Ovary (tissue), 3 donors: ENCODE measurements at regions not wholly inside any gene's neighbourhood (a gene's known extent, or its start where the extent isn't known, plus 50 kb on each side); places are given as distances from the start of the nearest gene placed in this dataset.

Experiments
- CTCF ChIP-seq, 3 donors: fragments of 450-650 bp in 2 of 3; fragments of 200-600 bp in 1 of 3; IDR thresholded peaks; one replicate each; pipeline versions ENCODE4 v1.5.1 to v1.8.0; 2016 to 2022; ENCODE audit warnings: antibody characterized with exemption in 3 of 3, mild to moderate bottlenecking in 1 of 3
- EP300 ChIP-seq: sonication (generic); formaldehyde crosslinking; IDR thresholded peaks from one replicate; pipeline ENCODE4 v1.6.1; 2017; ENCODE audit warnings: antibody characterized with exemption
- POLR2A ChIP-seq: fragments of 450-650 bp; IDR thresholded peaks from one replicate; pipeline ENCODE4 v1.6.1; 2017; ENCODE audit warnings: antibody characterized with exemption, mild to moderate bottlenecking, moderate library complexity
- donor health status: DM: no; HTN: no; CAD: no.

DNA sequence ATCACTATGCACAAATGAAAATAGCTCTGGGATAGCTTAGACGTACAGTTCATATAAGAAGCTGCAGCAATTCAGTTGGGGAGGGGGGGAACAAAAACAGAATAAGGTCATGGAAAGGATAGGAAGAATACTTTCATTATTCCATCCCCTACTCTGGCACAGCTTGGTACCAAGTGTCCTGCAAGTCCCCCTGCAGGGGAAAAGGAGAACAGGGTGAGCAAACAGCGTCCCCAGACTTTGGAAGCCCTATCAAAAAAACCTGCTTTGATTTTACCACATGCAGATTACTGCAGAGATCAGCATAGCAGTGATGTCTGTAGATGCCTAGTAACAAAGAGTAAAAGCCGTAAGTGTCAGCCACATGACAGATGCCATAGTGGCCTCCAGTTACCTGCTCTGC lies 209.4 kb upstream of the NEIL3 start:
- TF ChIP-seq CTCF (IDR thresholded peaks at IDR 0.05): no peak
- no peak for TF ChIP-seq POLR2A
- TF ChIP-seq EP300: no peak
